ENCODE measurements at regions not wholly inside any gene's neighbourhood (a gene's known extent, or its start where the extent isn't known, plus 50 kb on each side); places are given as distances from the start of the nearest gene placed in this dataset.

- Histone ChIP-seq H3K4me2 (ENCODE audit: low read depth, low read length) (no peak overlapping the region), H3K27me3 (ENCODE audit: control insufficient read depth in 1 of 2, insufficient read depth in 2 of 2, low read length in 2 of 2) (0 out of 5 replicates have a peak, but pooled peaks cover 0 to 2% of the 10 kb centered on the region in 2 experiments), H3K9ac (ENCODE audit: insufficient read depth, low read depth, low read length) (no peak overlapping the region), H3K4me1 (ENCODE audit: insufficient read depth, low read length) (no peaks in the 10 kb centered on the region), H3K79me2 (ENCODE audit: insufficient read depth, low read length) (no peaks in the 10 kb centered on the region), H3K4me3 (replicated peaks in 1 of 3; ENCODE audit: insufficient read depth in 1 of 3, low read depth in 2 of 3, low read length in 3 of 3) (no peak overlapping the region), H4K20me1 (ENCODE audit: insufficient read depth, low read length) (no peaks in the 10 kb centered on the region), H3K36me3 (replicated peaks in 1 of 2; ENCODE audit: control insufficient read depth in 1 of 2, insufficient read depth in 2 of 2, low read length in 2 of 2) (no peaks in the 10 kb centered on the region), H3K27ac (ENCODE audit: extremely low read length, insufficient read depth, low read length) (no peak overlapping the region), H3K9me3 (ENCODE audit: low read length) (peaks cover 6% of the 10 kb centered on the region; the same call in 1 of the 2 replicates), H2AFZ (ENCODE audit: low read length) (no peak overlapping the region)
- ChIA-PET CTCF (ENCODE audit: low intra/inter-chr PET ratio, low total read pairs) (no interaction called here), POLR2A (no interaction called here)
- BruUV-seq (replicated peaks): no TSS peak
- no peak for DNase-seq (ENCODE audit: low spot score)
- intact Hi-C loops (cut with micrococcal nuclease; ENCODE audit: unreplicated experiment): no loop called here
- no peak for FAIRE-seq
- in situ Hi-C loops (cut with HindIII; ENCODE audit: extremely low pct_ligation_motif_present, low pct_unique_long_range_greater_than_20kb): no loop called here
- ATAC-seq: no peak
- 47% methylated on average over 3 of the region's 3 CpGs for WGBS (ENCODE audit: low lambda C conversion rate)
- TF ChIP-seq CEBPB (IDR thresholded peaks at IDR 0.05; ENCODE audit: borderline replicate concordance, low read depth, low read length): no peak
- TF ChIP-seq MXD4 (CRISPR knock-in tag; IDR thresholded peaks at IDR 0.05): no peak
- TF ChIP-seq KDM1A (CRISPR knock-in tag; IDR thresholded peaks at IDR 0.05): no peak
- TF ChIP-seq ZNF75D (CRISPR knock-in tag; IDR thresholded peaks at IDR 0.05; ENCODE audit: borderline replicate concordance): no peak
- TF ChIP-seq E2F2 (CRISPR knock-in tag; IDR thresholded peaks at IDR 0.05; ENCODE audit: borderline replicate concordance): no peak
- no peak for TF ChIP-seq THAP8 (CRISPR knock-in tag; IDR thresholded peaks at IDR 0.05; ENCODE audit: borderline replicate concordance)
These were observed 925.0 kb upstream of the RBFOX1 start for GRCh38 chr16:6407596-6407995.

- ATAC-seq: no peak
- ChIA-PET CTCF (ENCODE audit: low intra/inter-chr PET ratio, low total read pairs) (no interaction called here), POLR2A (no interaction called here)
- Histone ChIP-seq H3K4me2 (ENCODE audit: low read depth, low read length) (no peak overlapping the region), H4K20me1 (ENCODE audit: insufficient read depth, low read length) (no peaks in the 10 kb centered on the region), H3K79me2 (ENCODE audit: insufficient read depth, low read length) (no peaks in the 10 kb centered on the region), H3K4me3 (replicated peaks in 1 of 3; ENCODE audit: insufficient read depth in 1 of 3, low read depth in 2 of 3, low read length in 3 of 3) (no peak overlapping the region), H3K9ac (ENCODE audit: insufficient read depth, low read depth, low read length) (no peak overlapping the region), H3K27ac (ENCODE audit: extremely low read length, insufficient read depth, low read length) (no peak overlapping the region), H3K9me3 (ENCODE audit: low read length) (peaks cover 6% of the 10 kb centered on the region; the same call in 1 of the 2 replicates), H3K36me3 (replicated peaks in 1 of 2; ENCODE audit: control insufficient read depth in 1 of 2, insufficient read depth in 2 of 2, low read length in 2 of 2) (no peaks in the 10 kb centered on the region), H3K27me3 (ENCODE audit: control insufficient read depth in 1 of 2, insufficient read depth in 2 of 2, low read length in 2 of 2) (no peaks in the 10 kb centered on the region), H2AFZ (ENCODE audit: low read length) (no peak overlapping the region), H3K4me1 (ENCODE audit: insufficient read depth, low read length) (no peaks in the 10 kb centered on the region)
- in situ Hi-C loops (cut with HindIII; ENCODE audit: extremely low pct_ligation_motif_present, low pct_unique_long_range_greater_than_20kb) (no loop called here), intact Hi-C loops (cut with micrococcal nuclease; ENCODE audit: unreplicated experiment) (no loop called here)
- no TSS peak for BruUV-seq (replicated peaks)
- no peak for DNase-seq (ENCODE audit: low spot score)
- 0% methylated on average over 1 of the region's 1 CpG for WGBS (ENCODE audit: low lambda C conversion rate)
- FAIRE-seq: no peak
- TF ChIP-seq ZNF577 (CRISPR knock-in tag; IDR thresholded peaks at IDR 0.05; ENCODE audit: borderline replicate concordance, low read depth) (no peak), MNT (IDR thresholded peaks at IDR 0.05) (peak; percentile 54; the same call in 1 of the 2 replicates), KLF9 (CRISPR knock-in tag; IDR thresholded peaks at IDR 0.05; ENCODE audit: low read depth) (no peak)
These were observed 926.6 kb upstream of the RBFOX1 start for GRCh38 chr16:6406028-6406427.

All from HepG2 (cell line).